ENCODE measurements at regions not wholly inside any gene's neighbourhood (a gene's known extent, or its start where the extent isn't known, plus 50 kb on each side); places are given as distances from the start of the nearest gene placed in this dataset.
"Not testable (repeated sequence)": the region's sequence is repeated elsewhere in the genome, so short reads cannot be mapped to it uniquely, and the experiment has no call there.

- no peak for TF ChIP-seq CTCF (conservative IDR thresholded peaks at IDR 0.05; ENCODE audit: low read depth, low read length)
- H3K4me2 ChIP-seq: no peak overlapping the region
These were observed 268.6 kb upstream of the TCERG1L start for GRCh38 chr10:131580076-131580652.

GRCh38 chr10:131580674-131581073 lies 269.2 kb upstream of the TCERG1L start:
- no peaks in the 10 kb centered on the region for H3K4me1 ChIP-seq (ENCODE audit: low read depth, poor library complexity, severe bottlenecking)
- H3K4me3 ChIP-seq (IDR thresholded peaks at IDR 0.05; ENCODE audit: insufficient read depth, low read depth, low read length): no peak overlapping the region
- TF ChIP-seq CTCF (conservative IDR thresholded peaks at IDR 0.05; ENCODE audit: low read depth, low read length): no peak

More at GRCh38 chr10:131580076-131580652, 268.6 kb upstream of the TCERG1L start:
- H3K27me3 ChIP-seq (ENCODE audit: insufficient read depth, low read depth): 0 out of 2 replicates have a peak, but pooled peaks cover 2% of the 10 kb centered on the region
- no peaks in the 10 kb centered on the region for H3K79me2 ChIP-seq (ENCODE audit: insufficient read depth, low read depth)
- no peak overlapping the region for H3K27ac ChIP-seq
- H2AFZ ChIP-seq (ENCODE audit: low read depth): no peak overlapping the region
- no peaks in the 10 kb centered on the region for H3K36me3 ChIP-seq (ENCODE audit: insufficient read depth)
- no peak overlapping the region for H3K4me3 ChIP-seq (IDR thresholded peaks at IDR 0.05; ENCODE audit: insufficient read depth, low read depth, low read length)
- H4K20me1 ChIP-seq (ENCODE audit: insufficient read depth): no peaks in the 10 kb centered on the region
- H3K9ac ChIP-seq: no peak overlapping the region
- H3K4me1 ChIP-seq (ENCODE audit: low read depth, poor library complexity, severe bottlenecking): no peaks in the 10 kb centered on the region

GRCh38 chr10:131581547-131581946 lies 270.0 kb upstream of the TCERG1L start:
- H2AFZ ChIP-seq (ENCODE audit: low read depth); H3K4me3 ChIP-seq (IDR thresholded peaks at IDR 0.05; ENCODE audit: insufficient read depth, low read depth, low read length); H3K36me3 ChIP-seq (ENCODE audit: insufficient read depth); H3K27me3 ChIP-seq (ENCODE audit: insufficient read depth, low read depth); H3K4me1 ChIP-seq (ENCODE audit: low read depth, poor library complexity, severe bottlenecking); H4K20me1 ChIP-seq (ENCODE audit: insufficient read depth); H3K79me2 ChIP-seq (ENCODE audit: insufficient read depth, low read depth); H3K9ac ChIP-seq; H3K27ac ChIP-seq; H3K4me2 ChIP-seq: not testable (repeated sequence)

More at GRCh38 chr10:131580674-131581073, 269.2 kb upstream of the TCERG1L start:
- Histone ChIP-seq H4K20me1 (ENCODE audit: insufficient read depth) (no peaks in the 10 kb centered on the region), H3K27me3 (ENCODE audit: insufficient read depth, low read depth) (0 out of 2 replicates have a peak, but pooled peaks cover 2% of the 10 kb centered on the region), H3K79me2 (ENCODE audit: insufficient read depth, low read depth) (no peaks in the 10 kb centered on the region), H3K9ac (no peak overlapping the region), H3K27ac (no peak overlapping the region), H3K36me3 (ENCODE audit: insufficient read depth) (no peaks in the 10 kb centered on the region), H3K4me2 (no peak overlapping the region), H2AFZ (ENCODE audit: low read depth) (no peak overlapping the region)

- H3K4me1 ChIP-seq (ENCODE audit: low read depth, poor library complexity, severe bottlenecking): no peaks in the 10 kb centered on the region
- no peak overlapping the region for H3K9ac ChIP-seq
- no peaks in the 10 kb centered on the region for H4K20me1 ChIP-seq (ENCODE audit: insufficient read depth)
- no peaks in the 10 kb centered on the region for H3K79me2 ChIP-seq (ENCODE audit: insufficient read depth, low read depth)
- H3K36me3 ChIP-seq (ENCODE audit: insufficient read depth): no peaks in the 10 kb centered on the region
- no peak for TF ChIP-seq CTCF (conservative IDR thresholded peaks at IDR 0.05; ENCODE audit: low read depth, low read length)
- H2AFZ ChIP-seq (ENCODE audit: low read depth): no peak overlapping the region
- no peak overlapping the region for H3K4me2 ChIP-seq
- H3K27ac ChIP-seq: no peak overlapping the region
- no peaks in the 10 kb centered on the region for H3K27me3 ChIP-seq (ENCODE audit: insufficient read depth, low read depth)
- H3K4me3 ChIP-seq (IDR thresholded peaks at IDR 0.05; ENCODE audit: insufficient read depth, low read depth, low read length): no peak overlapping the region
These were observed 272.8 kb upstream of the TCERG1L start for GRCh38 chr10:131584287-131584686.

- no peak overlapping the region for H3K9ac ChIP-seq
- no peaks in the 10 kb centered on the region for H3K79me2 ChIP-seq (ENCODE audit: insufficient read depth, low read depth)
- no peak overlapping the region for H2AFZ ChIP-seq (ENCODE audit: low read depth)
- H3K27ac ChIP-seq: no peak overlapping the region
- H3K27me3 ChIP-seq (ENCODE audit: insufficient read depth, low read depth): no peaks in the 10 kb centered on the region
- H3K4me2 ChIP-seq: no peak overlapping the region
- no peaks in the 10 kb centered on the region for H3K4me1 ChIP-seq (ENCODE audit: low read depth, poor library complexity, severe bottlenecking)
- no peaks in the 10 kb centered on the region for H4K20me1 ChIP-seq (ENCODE audit: insufficient read depth)
- no peaks in the 10 kb centered on the region for H3K36me3 ChIP-seq (ENCODE audit: insufficient read depth)
- TF ChIP-seq CTCF (conservative IDR thresholded peaks at IDR 0.05; ENCODE audit: low read depth, low read length): no peak
- H3K4me3 ChIP-seq (IDR thresholded peaks at IDR 0.05; ENCODE audit: insufficient read depth, low read depth, low read length): no peak overlapping the region
These were observed 274.2 kb upstream of the TCERG1L start for GRCh38 chr10:131585761-131586160.
